HEK293 (cell line): ENCODE measurements at regions not wholly inside any gene's neighbourhood (a gene's known extent, or its start where the extent isn't known, plus 50 kb on each side); places are given as distances from the start of the nearest gene placed in this dataset.

Experiments used
- CTCF ChIA-PET: fragments of 350-600 bp; formaldehyde crosslinking; extraction: SDS; loops from one replicate; lab custom pipeline; 2021; ENCODE audit warnings: antibody characterized with exemption; lab: Yijun Ruan, JAX
- POLR2A ChIA-PET: fragments of 300-600 bp; formaldehyde crosslinking; extraction: SDS; loops from one replicate; lab custom pipeline; 2020; ENCODE audit warnings: antibody characterized with exemption, inconsistent platforms; lab: Yijun Ruan, JAX
- H3K27ac ChIP-seq: fragments of 200-500 bp; sonication (Bioruptor generic); 2 replicates; pipeline ENCODE4 v1.5.1; 2014; ENCODE audit warnings: low read depth, low read length, control low read depth, inconsistent platforms; ENCODE audit errors: extremely low read depth
- H3K36me3 ChIP-seq, 2 experiments: fragments of 200-500 bp in 1 of 2; sonication (Bioruptor generic) in 1 of 2; 1 replicate in 1 of 2; 2 replicates in 1 of 2; pipeline ENCODE4 v1.5.1; 2014 to 2017; ENCODE audit warnings: inconsistent platforms in 2 of 2, low read length in 2 of 2; ENCODE audit not compliant: control insufficient read depth in 2 of 2, insufficient read depth in 1 of 2
- H3K4me1 ChIP-seq: fragments of 200-500 bp; sonication (Bioruptor generic); 2 replicates; pipeline ENCODE4 v1.5.1; 2014; ENCODE audit warnings: mild to moderate bottlenecking, low read length, inconsistent platforms; ENCODE audit not compliant: control insufficient read depth, insufficient read depth
- H3K4me3 ChIP-seq: 2 replicates; pipeline ENCODE4 v1.5.1; 2011; ENCODE audit warnings: low read depth, mild to moderate bottlenecking, control low read depth, low read length, moderate library complexity
- H3K9me3 ChIP-seq: fragments of 200-500 bp; sonication (Bioruptor generic); 2 replicates; pipeline ENCODE4 v1.5.1; 2014; ENCODE audit warnings: low read depth, low read length, inconsistent platforms; ENCODE audit not compliant: control insufficient read depth, insufficient read depth
- ATF2 ChIP-seq: fragments of 450-650 bp; formaldehyde crosslinking; IDR thresholded peaks from 2 replicates; pipeline ENCODE4 v1.5.1; 2016; ENCODE audit warnings: missing biosample characterization, missing genetic modification characterization, low read depth
- GLIS1 ChIP-seq: fragments of 450-650 bp; formaldehyde crosslinking; IDR thresholded peaks from 2 replicates; pipeline ENCODE4 v1.5.1; 2016; ENCODE audit warnings: missing biosample characterization, missing genetic modification characterization
- GLIS2 ChIP-seq: fragments of 450-650 bp; formaldehyde crosslinking; IDR thresholded peaks from 2 replicates; pipeline ENCODE4 v1.5.1; 2016; ENCODE audit warnings: missing biosample characterization, missing genetic modification characterization
- MZF1 ChIP-seq: fragments of 450-650 bp; formaldehyde crosslinking; IDR thresholded peaks from 2 replicates; pipeline ENCODE4 v1.5.1; 2017; ENCODE audit warnings: missing biosample characterization, missing genetic modification characterization, borderline replicate concordance
- RBAK ChIP-seq: fragments of 450-650 bp; formaldehyde crosslinking; IDR thresholded peaks from 2 replicates; pipeline ENCODE4 v1.5.1; 2016; ENCODE audit warnings: missing biosample characterization, missing genetic modification characterization
- REPIN1 ChIP-seq: fragments of 450-650 bp; formaldehyde crosslinking; IDR thresholded peaks from 2 replicates; pipeline ENCODE4 v1.5.1; 2017; ENCODE audit warnings: missing biosample characterization, missing genetic modification characterization, low read depth
- WT1 ChIP-seq: fragments of 450-650 bp; formaldehyde crosslinking; IDR thresholded peaks from 2 replicates; pipeline ENCODE4 v1.5.1; 2016; ENCODE audit warnings: missing biosample characterization, missing genetic modification characterization
- ZIC2 ChIP-seq: fragments of 450-650 bp; formaldehyde crosslinking; IDR thresholded peaks from 2 replicates; pipeline ENCODE4 v1.5.1; 2016; ENCODE audit warnings: missing biosample characterization, missing genetic modification characterization
- ZNF148 ChIP-seq: fragments of 450-650 bp; formaldehyde crosslinking; IDR thresholded peaks from 2 replicates; pipeline ENCODE4 v1.5.0; 2017; ENCODE audit warnings: missing biosample characterization, missing genetic modification characterization, borderline replicate concordance
- ZNF266 ChIP-seq: fragments of 450-650 bp; formaldehyde crosslinking; IDR thresholded peaks from 2 replicates; pipeline ENCODE4 v1.5.1; 2016; ENCODE audit warnings: missing biosample characterization, missing genetic modification characterization, low read depth
- ZNF280C ChIP-seq: fragments of 450-650 bp; formaldehyde crosslinking; IDR thresholded peaks from 2 replicates; pipeline ENCODE4 v1.5.1; 2016; ENCODE audit warnings: missing biosample characterization, missing genetic modification characterization
- ZNF292 ChIP-seq: fragments of 450-650 bp; formaldehyde crosslinking; IDR thresholded peaks from 2 replicates; pipeline ENCODE4 v1.5.1; 2016; ENCODE audit warnings: low read depth, missing biosample characterization, missing genetic modification characterization, borderline replicate concordance
- ZNF518A ChIP-seq: fragments of 450-650 bp; formaldehyde crosslinking; conservative IDR thresholded peaks from 2 replicates; pipeline ENCODE4 v1.5.1; 2016; ENCODE audit warnings: low read depth, missing biosample characterization, missing genetic modification characterization
- ZNF561 ChIP-seq: fragments of 450-650 bp; IDR thresholded peaks from 2 replicates; pipeline ENCODE4 v1.5.1; 2018; ENCODE audit warnings: missing biosample characterization, missing genetic modification characterization, borderline replicate concordance
- ZNF660 ChIP-seq: fragments of 450-650 bp; IDR thresholded peaks from 2 replicates; pipeline ENCODE4 v1.5.1; 2018; ENCODE audit warnings: missing biosample characterization, mild to moderate bottlenecking, missing genetic modification characterization
- ZNF776 ChIP-seq: fragments of 450-650 bp; formaldehyde crosslinking; IDR thresholded peaks from 2 replicates; pipeline ENCODE4 v1.5.0; 2017; ENCODE audit warnings: missing biosample characterization, missing genetic modification characterization, borderline replicate concordance
- ZNF830 ChIP-seq: fragments of 450-650 bp; IDR thresholded peaks from 2 replicates; pipeline ENCODE4 v1.5.0; 2018; ENCODE audit warnings: missing biosample characterization, missing genetic modification characterization, low read depth, mild to moderate bottlenecking, moderate library complexity

- ChIA-PET POLR2A (no interaction called here), CTCF (no interaction called here)
- TF ChIP-seq ZNF280C (tag by site-specific recombination): no peak
- no peak for TF ChIP-seq RBAK (tag by site-specific recombination)
- no peak for TF ChIP-seq WT1
- no peak for TF ChIP-seq ZNF148
- TF ChIP-seq ZNF776 (tag by site-specific recombination): no peak
- TF ChIP-seq ZNF561 (tag by site-specific recombination): no peak
- no peak for TF ChIP-seq ZIC2 (tag by site-specific recombination)
- no peak for TF ChIP-seq ZNF266 (tag by site-specific recombination)
- TF ChIP-seq GLIS2: no peak
- TF ChIP-seq MZF1: no peak
- TF ChIP-seq REPIN1 (tag by site-specific recombination): no peak
- no peak for TF ChIP-seq ZNF830 (tag by site-specific recombination)
- no peak for TF ChIP-seq ZNF518A (tag by site-specific recombination)
- TF ChIP-seq GLIS1 (tag by site-specific recombination): no peak
- no peak for TF ChIP-seq ZNF660
- TF ChIP-seq ATF2 (tag by site-specific recombination): no peak
- TF ChIP-seq ZNF292 (tag by site-specific recombination): no peak
- no peaks in the 10 kb centered on the region for H3K4me1 ChIP-seq
- no peaks in the 10 kb centered on the region for H3K36me3 ChIP-seq
- no peaks in the 10 kb centered on the region for H3K9me3 ChIP-seq
- no peak overlapping the region for H3K27ac ChIP-seq
- no peak overlapping the region for H3K4me3 ChIP-seq
Observed at GRCh38 chr4:19999775-20000414, 251.8 kb upstream of the SLIT2 start.
